ENCODE measurements at regions not wholly inside any gene's neighbourhood (a gene's known extent, or its start where the extent isn't known, plus 50 kb on each side); places are given as distances from the start of the nearest gene placed in this dataset.

GRCh38 chr13:40404407-40404806, 262.0 kb downstream of the FOXO1 start:
- DNase-seq = no peak

DNA sequence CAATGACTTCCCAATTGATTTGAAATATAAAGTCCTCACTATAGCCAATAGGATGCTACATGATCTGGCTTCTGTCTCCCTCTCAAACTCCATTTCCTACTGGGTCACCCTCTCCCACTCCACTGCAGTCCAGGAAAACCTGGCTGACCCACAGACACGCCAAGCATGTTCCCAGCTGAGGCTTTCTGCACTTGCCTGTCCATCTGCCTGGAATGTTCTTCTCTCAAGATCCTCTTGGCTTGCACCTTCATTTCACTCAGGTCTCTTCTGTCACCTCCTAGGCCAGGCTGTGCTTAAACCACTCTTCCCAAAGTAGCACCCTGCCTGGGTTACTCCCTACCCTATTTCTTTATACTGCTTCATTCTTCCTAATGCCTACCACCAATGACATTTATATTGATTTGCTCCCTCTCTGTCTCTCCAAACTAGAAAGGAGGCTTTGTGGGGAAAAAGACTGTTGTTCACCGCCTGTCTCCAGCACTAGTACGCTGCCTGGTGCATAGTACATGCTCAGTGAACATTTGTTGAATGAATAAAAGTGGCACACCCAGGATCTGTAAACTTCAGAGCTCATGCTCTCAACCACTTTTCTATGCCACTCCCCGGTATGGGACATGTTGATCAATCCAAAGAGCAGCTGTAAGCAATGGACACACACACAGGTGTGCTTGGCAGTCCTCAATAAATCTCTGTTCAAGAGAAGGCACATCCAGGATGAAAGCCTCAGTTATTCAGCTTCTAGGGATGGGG, 261.3 kb downstream of the FOXO1 start:
- no peak for DNase-seq

- no peak for DNase-seq
These were observed 259.9 kb downstream of the FOXO1 start for GRCh38 chr13:40406405-40407120.

GRCh38 chr13:40407567-40407966, 258.9 kb downstream of the FOXO1 start:
- DNase-seq = no peak

DNA sequence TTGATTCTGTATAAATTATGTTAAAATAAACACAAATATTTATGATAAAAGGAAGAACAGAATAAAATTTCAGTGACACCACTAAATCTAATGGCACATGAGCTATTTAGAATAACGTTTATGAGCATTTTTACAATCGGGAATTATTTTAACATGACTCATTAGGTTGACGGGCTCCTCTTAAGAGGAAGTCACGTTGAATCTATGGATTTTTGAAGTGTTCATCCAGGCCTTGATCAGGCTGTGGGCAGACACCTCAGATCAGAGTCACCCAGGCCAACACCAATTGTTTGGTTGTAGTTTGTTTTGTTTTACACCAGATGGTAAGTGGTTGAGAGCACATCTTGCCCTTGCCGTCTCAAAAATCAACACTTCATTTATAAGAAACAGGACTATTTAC, 257.8 kb downstream of the FOXO1 start:
- no peak for DNase-seq

DNA sequence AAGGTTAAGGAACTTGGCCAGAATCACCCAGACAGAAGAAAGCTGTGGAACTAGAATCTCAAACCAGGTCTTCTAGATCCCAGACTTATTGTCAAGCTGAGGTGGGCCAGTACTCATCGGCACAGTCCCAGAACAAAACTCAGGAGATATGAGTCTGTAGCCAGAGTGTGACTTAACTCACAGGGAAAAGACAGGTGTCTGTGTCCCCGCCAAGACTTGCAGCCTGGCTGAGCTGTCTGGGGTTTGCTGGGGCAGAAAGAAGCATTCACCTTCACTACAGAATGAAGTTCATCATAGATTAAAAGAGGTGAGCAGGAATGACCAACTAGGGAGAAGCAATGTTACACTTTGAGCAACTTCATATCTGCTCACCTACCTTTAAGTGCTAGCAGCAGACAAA, 257.2 kb downstream of the FOXO1 start:
- no peak for DNase-seq

- no peak for DNase-seq
These were observed 256.1 kb downstream of the FOXO1 start for GRCh38 chr13:40410315-40410714.

DNA sequence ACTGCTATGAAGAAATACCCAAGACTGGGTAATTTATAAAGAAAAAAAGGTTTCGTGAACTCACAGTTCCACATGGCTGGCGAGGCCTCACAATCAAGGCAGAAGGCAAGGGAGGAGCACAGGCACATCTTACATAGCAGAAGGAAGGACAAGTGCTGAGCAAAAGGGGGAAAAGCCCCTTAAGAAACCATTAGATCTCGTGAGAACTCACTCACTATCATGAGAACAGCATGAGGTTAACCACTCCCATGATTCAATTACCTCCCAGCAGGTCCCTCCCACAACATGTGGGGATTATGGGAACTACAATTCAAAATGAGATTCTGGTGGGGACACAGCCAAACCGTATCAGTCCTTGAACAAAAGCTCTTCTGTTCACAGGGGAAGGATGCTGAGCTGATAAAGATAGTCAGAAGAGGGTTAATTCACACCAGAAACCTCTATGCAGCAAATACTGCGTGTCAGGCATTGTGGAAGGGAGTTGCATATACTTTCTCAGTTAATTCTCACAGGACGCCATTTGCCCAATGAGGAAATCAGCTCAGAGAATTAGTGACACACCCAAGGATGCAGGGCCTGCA, 246.2 kb downstream of the FOXO1 start:
- DNase-seq = no peak

DNA sequence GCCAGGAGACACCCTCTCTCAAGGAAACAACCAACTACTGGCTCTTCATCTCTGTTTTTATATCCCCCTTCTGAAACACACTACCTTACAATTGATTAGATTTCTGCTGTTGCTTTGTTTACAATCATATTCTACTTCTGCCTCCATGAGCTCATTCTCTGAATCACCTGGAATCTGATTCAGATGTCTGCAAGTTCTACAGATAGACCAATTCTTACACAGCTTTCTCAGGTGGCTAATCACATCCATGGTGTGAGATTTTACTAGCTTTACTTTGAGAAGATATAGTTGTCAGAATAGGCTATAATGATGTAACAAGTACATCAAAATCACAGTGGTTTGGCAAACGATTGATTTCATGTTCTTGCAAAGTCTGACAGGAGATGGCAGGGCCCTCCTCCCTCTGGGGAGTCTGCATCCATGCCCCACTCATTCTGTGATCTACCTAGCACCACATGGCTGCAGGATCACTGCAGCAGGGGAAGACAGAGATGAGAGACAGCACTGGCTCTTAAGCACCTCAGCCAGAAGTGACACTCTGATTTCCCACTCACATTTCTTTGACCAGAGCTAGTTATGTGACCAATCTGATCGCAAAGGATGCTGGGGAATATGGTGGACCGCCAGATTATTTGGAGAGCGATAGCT, 243.7 kb downstream of the FOXO1 start:
- no peak for DNase-seq

DNA sequence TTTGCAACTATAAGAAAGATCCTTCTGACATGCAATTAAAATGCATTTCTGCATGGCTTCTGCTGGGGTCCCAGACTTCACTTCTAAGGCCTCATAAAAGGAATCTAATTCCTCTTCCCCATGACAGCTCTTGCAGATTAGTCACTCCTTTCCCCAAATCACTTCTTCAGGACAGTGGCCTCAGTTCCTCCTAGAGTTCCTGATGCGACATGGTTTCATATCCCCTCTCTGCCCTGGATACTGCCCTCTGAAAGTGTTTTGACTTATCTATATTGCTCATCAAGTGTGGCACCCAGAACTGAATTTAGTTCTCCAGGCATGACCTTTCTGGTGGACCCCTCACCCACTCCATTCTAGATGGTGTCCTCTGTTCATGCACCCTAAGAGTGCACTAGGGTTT, 238.1 kb downstream of the FOXO1 start:
- DNase-seq = no peak

GRCh38 chr13:40429706-40430545, 236.5 kb downstream of the FOXO1 start:
- no peak for DNase-seq

GRCh38 chr13:40432018-40432978, 234.1 kb downstream of the FOXO1 start:
- DNase-seq = no peak

GRCh38 chr13:40433001-40433400, 233.4 kb downstream of the FOXO1 start:
- no peak for DNase-seq

DNA sequence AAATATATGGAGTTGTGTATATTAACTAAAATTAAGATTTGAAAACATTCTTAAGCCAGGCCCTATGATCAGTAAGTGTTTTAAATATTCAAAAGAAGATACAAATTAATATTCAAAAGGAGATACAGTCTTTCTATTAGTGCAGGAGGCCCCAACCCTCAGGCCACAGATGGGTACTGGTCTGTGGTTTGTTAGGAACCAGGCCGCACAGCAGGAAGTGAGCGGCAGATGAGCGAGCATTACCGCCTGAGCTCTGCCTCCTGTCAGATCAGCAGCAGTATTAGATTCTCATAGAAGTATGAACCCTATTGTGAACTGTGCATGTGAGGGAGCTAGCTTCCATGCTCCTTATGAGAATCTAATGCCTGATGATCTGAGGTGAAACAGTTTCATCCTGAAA, 232.9 kb downstream of the FOXO1 start:
- DNase-seq = peak; percentile 53

GRCh38 chr13:40434516-40435397, 231.7 kb downstream of the FOXO1 start:
- DNase-seq = no peak

- DNase-seq = no peak
These were observed 228.3 kb downstream of the FOXO1 start for GRCh38 chr13:40438022-40438680.

DNA sequence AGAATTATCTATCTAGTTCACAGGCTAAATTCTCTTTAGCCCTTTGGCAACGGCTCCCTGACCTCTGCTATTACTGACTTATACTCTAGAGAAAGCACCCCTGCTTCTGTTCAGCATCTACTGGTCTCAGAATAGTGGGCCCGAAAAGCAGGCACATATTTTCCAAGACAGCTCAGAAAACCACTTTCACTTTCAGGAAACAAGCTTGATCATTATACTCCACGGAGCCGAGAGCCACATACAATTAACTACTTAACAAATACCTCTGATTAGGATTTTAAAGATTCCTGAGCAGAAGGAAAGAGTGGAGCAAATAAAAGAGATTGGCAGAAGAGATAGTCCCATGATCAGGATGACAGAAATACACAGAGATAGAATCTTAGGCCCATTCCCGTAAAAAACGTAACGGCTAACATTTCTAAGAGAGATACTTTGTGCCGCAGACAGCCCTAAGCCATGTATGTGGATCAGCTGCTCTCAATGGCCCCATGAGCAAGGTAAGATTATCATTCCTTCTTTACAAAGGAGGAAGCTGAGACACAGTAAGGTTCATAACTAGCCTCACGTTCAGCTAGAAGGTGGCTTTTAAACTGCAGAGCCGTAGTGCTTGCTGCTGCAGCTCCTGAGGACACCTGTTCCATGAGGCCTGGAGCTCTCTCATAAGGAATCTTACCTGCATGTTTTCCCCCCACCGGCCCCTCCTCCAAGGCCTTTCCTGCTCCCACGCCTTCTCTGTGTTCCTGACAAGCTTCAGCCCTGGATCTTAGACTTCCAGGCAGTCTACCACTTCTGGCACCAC, 227.2 kb downstream of the FOXO1 start:
- no peak for DNase-seq

DNA sequence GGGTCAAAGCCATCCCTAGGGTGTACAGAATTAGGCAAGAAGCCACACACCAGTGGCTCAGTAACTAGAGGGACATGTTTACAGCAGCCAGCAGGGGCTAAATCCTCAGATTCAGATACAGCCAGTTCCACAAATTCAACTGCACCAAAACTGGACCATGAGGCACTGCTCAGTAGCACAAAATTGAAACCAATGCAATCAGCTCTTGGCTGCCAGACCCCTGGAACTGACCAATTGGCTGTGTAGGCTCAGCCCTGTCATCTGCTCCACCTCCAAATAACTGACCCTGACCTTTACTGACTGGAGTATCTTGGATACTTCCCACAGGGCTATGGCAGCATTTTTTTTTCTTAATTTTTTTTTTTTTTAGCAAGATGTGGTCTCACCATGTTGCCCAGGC, 226.5 kb downstream of the FOXO1 start:
- DNase-seq = no peak

Measured in CD4-positive, alpha-beta T cell treated with Interleukin-4 for 4 hours (primary cell).